HG03064 (cell line): ENCODE measurements at regions not wholly inside any gene's neighbourhood (a gene's known extent, or its start where the extent isn't known, plus 50 kb on each side); places are given as distances from the start of the nearest gene placed in this dataset.

Experiments used
- ATAC-seq: cut with Tn5 transposase; IDR thresholded peaks from one replicate; pipeline ENCODE4 v1.9.1; 2021; ENCODE audit warnings: low read depth; ENCODE audit not compliant: unreplicated experiment

GRCh38 chr2:7767902-7768301 is 850.7 kb downstream of the RNF144A start:
- no peak for ATAC-seq

GRCh38 chr2:7771781-7772180 is 854.6 kb downstream of the RNF144A start:
- no peak for ATAC-seq

- ATAC-seq, result peak; percentile 47
Observed at GRCh38 chr2:7773362-7774360, 856.4 kb downstream of the RNF144A start.

GRCh38 chr2:7774481-7774880 is 857.3 kb downstream of the RNF144A start:
- no peak for ATAC-seq

GRCh38 chr2:7777668-7778067 is 860.5 kb downstream of the RNF144A start:
- ATAC-seq, result no peak

- ATAC-seq, result no peak
Observed at GRCh38 chr2:7780321-7780720, 863.1 kb downstream of the RNF144A start.

GRCh38 chr2:7785700-7786099 is 868.5 kb downstream of the RNF144A start:
- ATAC-seq, result no peak

- ATAC-seq, result no peak
Observed at GRCh38 chr2:7788736-7789135, 871.5 kb downstream of the RNF144A start.

GRCh38 chr2:7792031-7792651 is 874.9 kb downstream of the RNF144A start:
- no peak for ATAC-seq

GRCh38 chr2:7795778-7796563 is 878.8 kb downstream of the RNF144A start:
- no peak for ATAC-seq

GRCh38 chr2:7800031-7800430 is 881.8 kb upstream of the ID2 start:
- ATAC-seq, result no peak

GRCh38 chr2:7801212-7801611 is 880.6 kb upstream of the ID2 start:
- ATAC-seq, result no peak

GRCh38 chr2:7803515-7803914 is 878.3 kb upstream of the ID2 start:
- no peak for ATAC-seq

GRCh38 chr2:7809640-7810039 is 872.2 kb upstream of the ID2 start:
- no peak for ATAC-seq

GRCh38 chr2:7811073-7811472 is 870.8 kb upstream of the ID2 start:
- no peak for ATAC-seq

GRCh38 chr2:7812231-7812995 is 869.4 kb upstream of the ID2 start:
- no peak for ATAC-seq

GRCh38 chr2:7813541-7814292 is 868.1 kb upstream of the ID2 start:
- no peak for ATAC-seq

- no peak for ATAC-seq
Observed at GRCh38 chr2:7815726-7816125, 866.1 kb upstream of the ID2 start.

- no peak for ATAC-seq
Observed at GRCh38 chr2:7816233-7816632, 865.6 kb upstream of the ID2 start.

- ATAC-seq, result no peak
Observed at GRCh38 chr2:7816944-7817343, 864.9 kb upstream of the ID2 start.
